ENCODE measurements at regions not wholly inside any gene's neighbourhood (a gene's known extent, or its start where the extent isn't known, plus 50 kb on each side); places are given as distances from the start of the nearest gene placed in this dataset.

GRCh38 chr2:156864753-156865152, 392.8 kb upstream of the GALNT5 start:
- H3K27ac Mint-ChIP-seq: no peak overlapping the region
- no peak for DNase-seq (ENCODE audit: low spot score in 2 of 2)
- H3K27me3 Mint-ChIP-seq: no peaks in the 10 kb centered on the region
- no peaks in the 10 kb centered on the region for H3K4me1 Mint-ChIP-seq
- H3K36me3 Mint-ChIP-seq: no peaks in the 10 kb centered on the region
- no peak for ATAC-seq (ENCODE audit: low read depth)
- H3K4me3 Mint-ChIP-seq: no peak overlapping the region
- H3K9me3 Mint-ChIP-seq: no peaks in the 10 kb centered on the region

GRCh38 chr2:156867201-156867600, 390.3 kb upstream of the GALNT5 start:
- no peaks in the 10 kb centered on the region for H3K4me1 Mint-ChIP-seq
- H3K4me3 Mint-ChIP-seq: no peak overlapping the region
- DNase-seq (ENCODE audit: low spot score in 2 of 2) (no peak), ATAC-seq (ENCODE audit: low read depth) (no peak)
- H3K9me3 Mint-ChIP-seq: no peaks in the 10 kb centered on the region
- H3K27me3 Mint-ChIP-seq: no peaks in the 10 kb centered on the region
- H3K27ac Mint-ChIP-seq: no peak overlapping the region
- no peaks in the 10 kb centered on the region for H3K36me3 Mint-ChIP-seq

- Mint-ChIP-seq H3K36me3 (no peaks in the 10 kb centered on the region), H3K4me1 (no peaks in the 10 kb centered on the region), H3K4me3 (no peak overlapping the region), H3K27me3 (no peaks in the 10 kb centered on the region), H3K9me3 (peaks cover 3% of the 10 kb centered on the region), H3K27ac (no peak overlapping the region)
- ATAC-seq (ENCODE audit: low read depth) (no peak), DNase-seq (ENCODE audit: low spot score in 2 of 2) (no peak)
Observed at GRCh38 chr2:156874707-156875106, 382.8 kb upstream of the GALNT5 start.

- no peak overlapping the region for H3K4me3 Mint-ChIP-seq
- H3K27me3 Mint-ChIP-seq: peaks cover 5% of the 10 kb centered on the region
- no peaks in the 10 kb centered on the region for H3K36me3 Mint-ChIP-seq
- DNase-seq (ENCODE audit: low spot score in 2 of 2) (no peak), ATAC-seq (ENCODE audit: low read depth) (no peak)
- H3K9me3 Mint-ChIP-seq: peaks cover 1% of the 10 kb centered on the region
- H3K27ac Mint-ChIP-seq: no peak overlapping the region
- H3K4me1 Mint-ChIP-seq: no peaks in the 10 kb centered on the region
Observed at GRCh38 chr2:156883804-156884203, 373.7 kb upstream of the GALNT5 start.

GRCh38 chr2:156884216-156884615, 373.3 kb upstream of the GALNT5 start:
- Mint-ChIP-seq H3K27ac (no peak overlapping the region), H3K4me1 (no peaks in the 10 kb centered on the region), H3K27me3 (peaks cover 5% of the 10 kb centered on the region), H3K36me3 (no peaks in the 10 kb centered on the region), H3K4me3 (no peak overlapping the region), H3K9me3 (peaks cover 1% of the 10 kb centered on the region)
- ATAC-seq (ENCODE audit: low read depth) (no peak), DNase-seq (ENCODE audit: low spot score in 2 of 2) (no peak)

GRCh38 chr2:156890529-156891148, 366.9 kb upstream of the GALNT5 start:
- no peaks in the 10 kb centered on the region for H3K9me3 Mint-ChIP-seq
- no peaks in the 10 kb centered on the region for H3K36me3 Mint-ChIP-seq
- DNase-seq (ENCODE audit: low spot score in 2 of 2) (no peak), ATAC-seq (ENCODE audit: low read depth) (no peak)
- H3K4me1 Mint-ChIP-seq: no peaks in the 10 kb centered on the region
- H3K4me3 Mint-ChIP-seq: no peak overlapping the region
- H3K27ac Mint-ChIP-seq: no peak overlapping the region
- H3K27me3 Mint-ChIP-seq: peaks cover 1% of the 10 kb centered on the region

GRCh38 chr2:156891609-156892008, 365.9 kb upstream of the GALNT5 start:
- H3K4me1 Mint-ChIP-seq: no peaks in the 10 kb centered on the region
- H3K27ac Mint-ChIP-seq: no peak overlapping the region
- ATAC-seq (ENCODE audit: low read depth): no peak
- no peak for DNase-seq (ENCODE audit: low spot score in 2 of 2)
- no peaks in the 10 kb centered on the region for H3K9me3 Mint-ChIP-seq
- H3K36me3 Mint-ChIP-seq: no peaks in the 10 kb centered on the region
- H3K4me3 Mint-ChIP-seq: no peak overlapping the region
- H3K27me3 Mint-ChIP-seq: peaks cover 4% of the 10 kb centered on the region

GRCh38 chr2:156892467-156893281, 364.8 kb upstream of the GALNT5 start:
- H3K9me3 Mint-ChIP-seq: no peaks in the 10 kb centered on the region
- DNase-seq (ENCODE audit: low spot score in 2 of 2): no peak
- no peaks in the 10 kb centered on the region for H3K4me1 Mint-ChIP-seq
- no peak for ATAC-seq (ENCODE audit: low read depth)
- no peaks in the 10 kb centered on the region for H3K36me3 Mint-ChIP-seq
- H3K27me3 Mint-ChIP-seq: peaks cover 4% of the 10 kb centered on the region
- no peak overlapping the region for H3K27ac Mint-ChIP-seq
- H3K4me3 Mint-ChIP-seq: no peak overlapping the region

- DNase-seq (ENCODE audit: low spot score in 2 of 2): no peak
- H3K27me3 Mint-ChIP-seq: peaks cover 5% of the 10 kb centered on the region
Observed at GRCh38 chr2:156896294-156896693, 361.2 kb upstream of the GALNT5 start.

GRCh38 chr2:156897548-156897947, 360.0 kb upstream of the GALNT5 start:
- DNase-seq (ENCODE audit: low spot score in 2 of 2) (no peak), ATAC-seq (ENCODE audit: low read depth) (no peak)
- no peak overlapping the region for H3K27ac Mint-ChIP-seq
- H3K27me3 Mint-ChIP-seq: peaks cover 5% of the 10 kb centered on the region
- H3K36me3 Mint-ChIP-seq: no peaks in the 10 kb centered on the region
- H3K4me1 Mint-ChIP-seq: no peaks in the 10 kb centered on the region
- H3K9me3 Mint-ChIP-seq: peaks cover 4% of the 10 kb centered on the region
- H3K4me3 Mint-ChIP-seq: no peak overlapping the region

More at GRCh38 chr2:156896294-156896693, 361.2 kb upstream of the GALNT5 start:
- no peak for ATAC-seq (ENCODE audit: low read depth)
- H3K4me1 Mint-ChIP-seq: no peaks in the 10 kb centered on the region
- H3K4me3 Mint-ChIP-seq: no peak overlapping the region
- no peaks in the 10 kb centered on the region for H3K36me3 Mint-ChIP-seq
- H3K9me3 Mint-ChIP-seq: peaks cover 4% of the 10 kb centered on the region
- no peak overlapping the region for H3K27ac Mint-ChIP-seq

GRCh38 chr2:156901373-156902031, 356.0 kb upstream of the GALNT5 start:
- Mint-ChIP-seq H3K9me3 (peaks cover 4% of the 10 kb centered on the region), H3K4me1 (no peaks in the 10 kb centered on the region), H3K4me3 (no peak overlapping the region), H3K27me3 (peaks cover 2% of the 10 kb centered on the region), H3K27ac (no peak overlapping the region), H3K36me3 (no peaks in the 10 kb centered on the region)
- no peak for ATAC-seq (ENCODE audit: low read depth)
- no peak for DNase-seq (ENCODE audit: low spot score in 2 of 2)

- DNase-seq (ENCODE audit: low spot score in 2 of 2) (no peak), ATAC-seq (ENCODE audit: low read depth) (no peak)
- Mint-ChIP-seq H3K4me1 (no peaks in the 10 kb centered on the region), H3K27me3 (no peaks in the 10 kb centered on the region), H3K36me3 (no peaks in the 10 kb centered on the region), H3K27ac (no peak overlapping the region), H3K4me3 (no peak overlapping the region), H3K9me3 (no peaks in the 10 kb centered on the region)
Observed at GRCh38 chr2:156903335-156903734, 354.2 kb upstream of the GALNT5 start.

- ATAC-seq (ENCODE audit: low read depth) (no peak), DNase-seq (ENCODE audit: low spot score in 2 of 2) (no peak)
- Mint-ChIP-seq H3K9me3 (no peaks in the 10 kb centered on the region), H3K4me1 (no peaks in the 10 kb centered on the region), H3K27ac (no peak overlapping the region), H3K4me3 (no peak overlapping the region), H3K27me3 (no peaks in the 10 kb centered on the region), H3K36me3 (no peaks in the 10 kb centered on the region)
Observed at GRCh38 chr2:156907806-156908205, 349.7 kb upstream of the GALNT5 start.

- Mint-ChIP-seq H3K27ac (no peak overlapping the region), H3K4me3 (no peak overlapping the region), H3K4me1 (no peaks in the 10 kb centered on the region), H3K27me3 (no peaks in the 10 kb centered on the region), H3K9me3 (no peaks in the 10 kb centered on the region), H3K36me3 (no peaks in the 10 kb centered on the region)
- ATAC-seq (ENCODE audit: low read depth): no peak
- DNase-seq (ENCODE audit: low spot score in 2 of 2): no peak
Observed at GRCh38 chr2:156908825-156909224, 348.7 kb upstream of the GALNT5 start.

Measured in memory B cell (primary cell).